ENCODE measurements at regions not wholly inside any gene's neighbourhood (a gene's known extent, or its start where the extent isn't known, plus 50 kb on each side); places are given as distances from the start of the nearest gene placed in this dataset.
A peak's percentile ranks its signal among the peaks of the same experiment; 100 is the strongest.

- TF ChIP-seq CTCF (IDR thresholded peaks at IDR 0.05): no peak
- no peak for TF ChIP-seq POLR2A (IDR thresholded peaks at IDR 0.05)
- Histone ChIP-seq H3K4me3 (no peak overlapping the region), H3K9me3 (no peaks in the 10 kb centered on the region), H3K36me3 (replicated peaks in 1 of 2; ENCODE audit: insufficient read depth in 1 of 2, low read depth in 2 of 2) (no peaks in the 10 kb centered on the region), H3K4me1 (peaks cover 52% of the 10 kb centered on the region), H3K27ac (peak overlapping the region; percentile 90 to 91 (median 90)), H3K27me3 (no peaks in the 10 kb centered on the region)
- peak in 1 of 4 donors; percentile 23 for DNase-seq
- ATAC-seq: no peak
- WGBS, 2 donors: 36 to 63% methylated on average over 4 of the region's 4 CpGs
- intact Hi-C loops (cut with DNase I): no loop called here
These were observed 94.6 kb upstream of the LGALSL start for GRCh38 chr2:64359171-64359891.

- intact Hi-C loops (cut with DNase I): no loop called here
- Histone ChIP-seq H3K4me1 (peaks cover 59% of the 10 kb centered on the region), H3K36me3 (replicated peaks in 1 of 2; ENCODE audit: insufficient read depth in 1 of 2, low read depth in 2 of 2) (no peaks in the 10 kb centered on the region), H3K27me3 (no peaks in the 10 kb centered on the region), H3K9me3 (no peaks in the 10 kb centered on the region), H3K4me3 (no peak overlapping the region), H3K27ac (peak overlapping the region; percentile 90 to 91 (median 90))
- DNase-seq (peak; percentile 91 to 96 (median 95)), ATAC-seq (peak; percentile 88)
- TF ChIP-seq CTCF (IDR thresholded peaks at IDR 0.05): no peak
- TF ChIP-seq POLR2A (IDR thresholded peaks at IDR 0.05): peak; percentile 69 to 83 (median 80)
- WGBS, 2 donors: 10 to 25% methylated on average over 11 of the region's 11 CpGs
These were observed 93.9 kb upstream of the LGALSL start for GRCh38 chr2:64359892-64360657.

- Histone ChIP-seq H3K9me3 (no peaks in the 10 kb centered on the region), H3K27ac (peak overlapping the region; percentile 85 to 91 (median 90)), H3K27me3 (no peaks in the 10 kb centered on the region), H3K4me1 (peaks cover 66% of the 10 kb centered on the region), H3K4me3 (no peak overlapping the region), H3K36me3 (replicated peaks in 1 of 2; ENCODE audit: insufficient read depth in 1 of 2, low read depth in 2 of 2) (no peaks in the 10 kb centered on the region)
- intact Hi-C loops (cut with DNase I): no loop called here
- TF ChIP-seq POLR2A (IDR thresholded peaks at IDR 0.05) (no peak), CTCF (IDR thresholded peaks at IDR 0.05) (no peak)
- ATAC-seq (peak; percentile 61), DNase-seq (peak; percentile 68 to 81 (median 79))
- WGBS, 2 donors: 38 to 59% methylated on average over 12 of the region's 12 CpGs
These were observed 92.6 kb upstream of the LGALSL start for GRCh38 chr2:64361151-64361938.

GRCh38 chr2:64362562-64363026 lies 91.4 kb upstream of the LGALSL start:
- Histone ChIP-seq H3K4me3 (no peak overlapping the region), H3K9me3 (no peaks in the 10 kb centered on the region), H3K4me1 (peaks cover 66% of the 10 kb centered on the region), H3K27ac (peak overlapping the region; percentile 85 to 91 (median 90)), H3K27me3 (no peaks in the 10 kb centered on the region), H3K36me3 (replicated peaks in 1 of 2; ENCODE audit: insufficient read depth in 1 of 2, low read depth in 2 of 2) (no peaks in the 10 kb centered on the region)
- WGBS, 2 donors: 51 to 59% methylated on average over 4 of the region's 4 CpGs
- DNase-seq (peak; percentile 72 to 87 (median 82)), ATAC-seq (peak; percentile 61)
- TF ChIP-seq POLR2A (IDR thresholded peaks at IDR 0.05) (no peak), CTCF (IDR thresholded peaks at IDR 0.05) (peak in 3 of 7 experiments; percentile 9 to 29 (median 21))
- intact Hi-C loops (cut with DNase I): no loop called here
